NT2/D1 (cell line): ENCODE measurements at regions not wholly inside any gene's neighbourhood (a gene's known extent, or its start where the extent isn't known, plus 50 kb on each side); places are given as distances from the start of the nearest gene placed in this dataset.

Experiments used
- SUZ12 ChIP-seq: IDR thresholded peaks from 2 replicates; pipeline ENCODE4 v1.6.1; 2011; ENCODE audit not compliant: insufficient read length, insufficient read depth; ENCODE audit errors: extremely low read depth
- YY1 ChIP-seq: IDR thresholded peaks from 2 replicates; pipeline ENCODE4 v1.6.1; 2011; ENCODE audit not compliant: insufficient read length, insufficient read depth
- ZNF274 ChIP-seq: IDR thresholded peaks from 2 replicates; pipeline ENCODE4 v1.6.1; 2011; ENCODE audit warnings: mild to moderate bottlenecking, low read depth, low read length

- no peak for TF ChIP-seq SUZ12
- TF ChIP-seq ZNF274 = no peak
- no peak for TF ChIP-seq YY1
Observed at GRCh38 chr20:52483382-52483781, 291.8 kb upstream of the ZFP64 start.
